GM12878 (cell line): ENCODE measurements at regions not wholly inside any gene's neighbourhood (a gene's known extent, or its start where the extent isn't known, plus 50 kb on each side); places are given as distances from the start of the nearest gene placed in this dataset.

ENCODE experiments used
- ATAC-seq: fragments of 200-7000 bp; cut with Tn5 transposase; 3 replicates; pipeline ENCODE4 v1.9.1; 2020; ENCODE audit warnings: mild to moderate bottlenecking, moderate library complexity
- BruUV-seq: library from RNA; stranded (reverse); fragments of 400-500 nt; replicated peaks from 2 replicates; lab custom pipeline; 2021; lab: Mats Ljungman, UMichigan
- CTCF ChIA-PET: fragments of 300-600 bp; sonication (Branson Sonifier 250); formaldehyde crosslinking; extraction: SDS; loops from one replicate; lab custom pipeline; 2021; ENCODE audit warnings: inconsistent platforms; lab: Yijun Ruan, JAX
- POLR2A ChIA-PET: fragments of 350-600 bp; formaldehyde crosslinking; extraction: SDS; loops from one replicate; lab custom pipeline; 2021; ENCODE audit warnings: inconsistent platforms; lab: Charles Lee
- RAD21 ChIA-PET: fragments of 300-600 bp; sonication (Branson Sonifier 250); formaldehyde crosslinking; loops from one replicate; lab custom pipeline; 2023; ENCODE audit warnings: antibody characterized with exemption; ENCODE audit not compliant: unreplicated experiment; lab: Charles Lee
- SMC1A ChIA-PET: fragments of 300-600 bp; sonication (Branson Sonifier 250); formaldehyde crosslinking; loops from one replicate; lab custom pipeline; 2023; ENCODE audit not compliant: unreplicated experiment, uncharacterized antibody; lab: Charles Lee
- DNase-seq: peaks from one replicate; pipeline ENCODE4 v3.0.0-alpha.2; 2011; ENCODE audit warnings: low read depth, low spot score
- FAIRE-seq: peaks from 3 replicates; lab custom pipeline; 2011; peaks lifted over from hg19 to GRCh38; lab: Jason Lieb, UNC
- H2AFZ ChIP-seq: 2 replicates; pipeline ENCODE4 v1.6.0; 2011; ENCODE audit warnings: low read depth, low read length, control low read depth; ENCODE audit not compliant: control insufficient read depth
- H3K27ac ChIP-seq: 2 replicates; pipeline ENCODE4 v1.5.1; 2011; ENCODE audit warnings: control low read depth; ENCODE audit not compliant: control insufficient read depth, insufficient read depth
- H3K27me3 ChIP-seq, 2 experiments: replicated peaks in 1 of 2; 2 replicates each; pipeline versions ENCODE4 v1.6.0 to v1.6.1; 2011; ENCODE audit warnings: low read length in 1 of 2; ENCODE audit not compliant: control insufficient read depth in 2 of 2, insufficient read depth in 2 of 2
- H3K36me3 ChIP-seq, 2 experiments: 2 replicates each; pipeline ENCODE4 v1.5.1; 2011; ENCODE audit warnings: low read length in 1 of 2; ENCODE audit not compliant: control insufficient read depth in 2 of 2, insufficient read depth in 2 of 2
- H3K4me1 ChIP-seq: 2 replicates; pipeline ENCODE4 v1.6.1; 2011; ENCODE audit warnings: mild to moderate bottlenecking, low read length, moderate library complexity, mixed read lengths; ENCODE audit not compliant: control insufficient read depth, insufficient read depth
- H3K4me2 ChIP-seq: 2 replicates; pipeline ENCODE4 v1.6.0; 2011; ENCODE audit warnings: control low read depth; ENCODE audit not compliant: control insufficient read depth, insufficient read depth
- H3K4me3 ChIP-seq: fragments of 200-600 bp; sonication (generic); 2 replicates; pipeline ENCODE4 v1.5.1; 2016
- H3K79me2 ChIP-seq: 2 replicates; pipeline ENCODE4 v1.6.0; 2011; ENCODE audit warnings: low read length; ENCODE audit not compliant: control insufficient read depth, insufficient read depth
- H3K9ac ChIP-seq: 2 replicates; pipeline ENCODE4 v1.8.0; 2011; ENCODE audit warnings: low read length, control low read depth, mixed read lengths; ENCODE audit not compliant: control insufficient read depth, insufficient read depth
- H3K9me3 ChIP-seq: replicated peaks from 3 replicates; pipeline ENCODE4 v1.5.1; 2011; ENCODE audit warnings: mild to moderate bottlenecking, low read length; ENCODE audit not compliant: control insufficient read depth, insufficient read depth
- H4K20me1 ChIP-seq: 2 replicates; pipeline ENCODE4 v1.6.0; 2011; ENCODE audit not compliant: control insufficient read depth, insufficient read depth
- BCL3 ChIP-seq: IDR thresholded peaks from 2 replicates; pipeline ENCODE4 v1.6.1; 2011; ENCODE audit warnings: borderline replicate concordance, low read depth, mild to moderate bottlenecking, moderate library complexity, low read length; ENCODE audit not compliant: insufficient read depth, poor library complexity, severe bottlenecking
- CUX1 ChIP-seq: IDR thresholded peaks from 2 replicates; pipeline ENCODE4 v1.6.1; 2012; ENCODE audit warnings: improper control_type of control experiment, low read depth, low read length; ENCODE audit not compliant: insufficient replicate concordance
- MEF2A ChIP-seq: IDR thresholded peaks from 2 replicates; pipeline ENCODE4 v1.6.1; 2011; ENCODE audit warnings: low read depth, mild to moderate bottlenecking, low read length, moderate library complexity; ENCODE audit not compliant: insufficient read depth
- MLLT1 ChIP-seq: fragments of 450-650 bp; IDR thresholded peaks from 2 replicates; pipeline ENCODE4 v1.6.1; 2016; ENCODE audit warnings: mild to moderate bottlenecking
- ZBED1 ChIP-seq: IDR thresholded peaks from 2 replicates; pipeline ENCODE4 v1.6.1; 2016; ENCODE audit warnings: borderline replicate concordance
- WGBS: methylation state at CpG from one replicate; pipeline ENCODE4 v1.1.6; 2016; ENCODE audit warnings: low lambda C conversion rate; ENCODE audit not compliant: insufficient replicate concordance, insufficient coverage; ENCODE audit errors: missing lambda C conversion rate; 5-methylcytosine and 5-hydroxymethylcytosine counted together
- in situ Hi-C: fragments of 300-500 bp; cut with MboI; formaldehyde crosslinking; loops from 9 replicates; pipeline ENCODE4 v1.14.3; 2018; ENCODE audit warnings: mixed read lengths
- intact Hi-C: fragments of 100-400 bp; cut with micrococcal nuclease; formaldehyde crosslinking; loops from one replicate; pipeline ENCODE4 v1.14.2; 2022; ENCODE audit not compliant: unreplicated experiment

- ChIA-PET POLR2A (no interaction called here), RAD21 (interaction anchor here (1.3 to 6.4 kb wide), 5 partner anchors 17 to 143 kb away, joined by 4 to 113 read pairs (median 16); no protein-coding TSS in a partner anchor), SMC1A (interaction anchor here (3.3 to 6.7 kb wide), 6 partner anchors 12 to 144 kb away, joined by 13 to 119 read pairs (median 32); no protein-coding TSS in a partner anchor), CTCF (interaction anchor here (1.1 to 6.4 kb wide), 4 partner anchors 13 to 134 kb away, joined by 3 to 162 read pairs (median 90); no protein-coding TSS in a partner anchor)
- no peak overlapping the region for H2AFZ ChIP-seq
- no peak overlapping the region for H3K4me3 ChIP-seq
- DNase-seq (no peak), ATAC-seq (no peak), FAIRE-seq (no peak)
- H3K9ac ChIP-seq = no peak overlapping the region
- no peak overlapping the region for H3K27ac ChIP-seq
- BruUV-seq = no TSS peak
- H4K20me1 ChIP-seq = no peaks in the 10 kb centered on the region
- 41% methylated on average over 4 of the region's 4 CpGs for WGBS
- in situ Hi-C loops = no loop called here
- peaks cover 6% of the 10 kb centered on the region for H3K4me1 ChIP-seq
- intact Hi-C loops = loop anchor here (5.0 kb wide), 1 partner anchor 76 kb away; no protein-coding TSS in a partner anchor
- no peak overlapping the region for H3K4me2 ChIP-seq
- H3K27me3 ChIP-seq = no peaks in the 10 kb centered on the region
- H3K36me3 ChIP-seq = no peaks in the 10 kb centered on the region
- H3K9me3 ChIP-seq = no peaks in the 10 kb centered on the region
- no peaks in the 10 kb centered on the region for H3K79me2 ChIP-seq
- TF ChIP-seq MEF2A = no peak
- no peak for TF ChIP-seq ZBED1
- no peak for TF ChIP-seq BCL3
- TF ChIP-seq CUX1 = no peak
- no peak for TF ChIP-seq MLLT1
- TF ChIP-seq, all 136 proteins: peak for 0
Observed at GRCh38 chr1:110763149-110763548, 88.4 kb upstream of the KCNA3 start.
